HG02884 (cell line): ENCODE measurements at regions not wholly inside any gene's neighbourhood (a gene's known extent, or its start where the extent isn't known, plus 50 kb on each side); places are given as distances from the start of the nearest gene placed in this dataset.

Experiments
- ATAC-seq: cut with Tn5 transposase; IDR thresholded peaks from one replicate; pipeline ENCODE4 v1.9.1; 2021; ENCODE audit warnings: mild to moderate bottlenecking, moderate library complexity; ENCODE audit not compliant: unreplicated experiment

DNA sequence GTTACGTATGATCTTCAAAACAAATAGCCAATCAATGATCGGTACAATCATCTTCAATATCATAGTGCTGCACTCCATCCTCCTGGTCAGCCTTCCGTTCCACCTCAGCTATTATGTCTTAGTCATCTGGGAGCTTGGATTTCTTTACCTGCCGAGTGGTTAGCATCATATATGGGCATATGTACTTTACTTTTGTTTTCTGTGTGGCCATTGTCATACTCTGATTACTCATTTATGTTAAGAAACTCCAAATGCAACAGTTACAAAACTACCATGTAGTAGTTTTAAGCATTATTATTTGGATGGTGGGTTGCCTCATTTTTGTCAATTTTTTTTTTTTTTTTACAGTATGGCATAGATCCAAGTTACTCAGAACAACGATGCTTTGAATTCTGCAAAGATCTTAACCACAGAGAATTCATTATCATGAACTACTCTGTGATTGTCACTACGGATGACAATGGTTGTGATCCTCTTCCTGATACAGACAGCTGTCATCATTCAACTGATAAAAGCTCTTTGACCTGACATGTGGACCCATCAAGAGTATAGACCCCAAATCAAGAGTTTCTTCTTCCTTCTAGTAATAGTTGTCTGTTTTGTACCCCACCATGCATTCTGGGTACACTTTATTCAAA is 52.1 kb upstream of the NME8 start:
- ATAC-seq, result peak; percentile 55
